NCI-H526 treated with DMSO at 0.1 percent for 48 hours (cell line): ENCODE measurements at regions not wholly inside any gene's neighbourhood (a gene's known extent, or its start where the extent isn't known, plus 50 kb on each side); places are given as distances from the start of the nearest gene placed in this dataset.

Source experiments
- DNase-seq: peaks from one replicate; lab custom pipeline; 2025; lab: John Stamatoyannopoulos, UW

GRCh38 chr4:145346081-145346480 lies 135.6 kb upstream of the SMAD1 start:
- no peak for DNase-seq

- no peak for DNase-seq
Measured at GRCh38 chr4:145345401-145345800, 136.3 kb upstream of the SMAD1 start.

- DNase-seq, result no peak
Measured at GRCh38 chr4:145341381-145341780, 140.3 kb upstream of the SMAD1 start.

- no peak for DNase-seq
Measured at GRCh38 chr4:145340071-145340675, 141.5 kb upstream of the SMAD1 start.

GRCh38 chr4:145339075-145339725 lies 142.5 kb upstream of the SMAD1 start:
- no peak for DNase-seq

GRCh38 chr4:145338568-145338967 lies 143.1 kb upstream of the SMAD1 start:
- DNase-seq, result no peak

GRCh38 chr4:145337391-145337790 lies 144.3 kb upstream of the SMAD1 start:
- no peak for DNase-seq

- DNase-seq, result peak; percentile 24
Measured at GRCh38 chr4:145333786-145334185, 147.9 kb upstream of the SMAD1 start.

- DNase-seq, result no peak
Measured at GRCh38 chr4:145326491-145326890, 146.1 kb upstream of the OTUD4 start.

- peak; percentile 30 for DNase-seq
Measured at GRCh38 chr4:145324161-145324560, 143.8 kb upstream of the OTUD4 start.

GRCh38 chr4:145320294-145320693 lies 139.9 kb upstream of the OTUD4 start:
- no peak for DNase-seq

GRCh38 chr4:145319751-145320150 lies 139.4 kb upstream of the OTUD4 start:
- DNase-seq, result peak; percentile 10

GRCh38 chr4:145316897-145317574 lies 136.6 kb upstream of the OTUD4 start:
- DNase-seq, result no peak

GRCh38 chr4:145315811-145316225 lies 135.4 kb upstream of the OTUD4 start:
- DNase-seq, result no peak

GRCh38 chr4:145308598-145308997 lies 128.2 kb upstream of the OTUD4 start:
- no peak for DNase-seq

GRCh38 chr4:145307763-145308430 lies 127.5 kb upstream of the OTUD4 start:
- DNase-seq, result no peak

GRCh38 chr4:145307120-145307519 lies 126.7 kb upstream of the OTUD4 start:
- no peak for DNase-seq

GRCh38 chr4:145302725-145303124 lies 122.3 kb upstream of the OTUD4 start:
- DNase-seq, result no peak

- DNase-seq, result no peak
Measured at GRCh38 chr4:145301386-145302080, 121.1 kb upstream of the OTUD4 start.

- DNase-seq, result no peak
Measured at GRCh38 chr4:145299380-145300076, 119.1 kb upstream of the OTUD4 start.

- no peak for DNase-seq
Measured at GRCh38 chr4:145298885-145299284, 118.5 kb upstream of the OTUD4 start.

GRCh38 chr4:145297556-145297955 lies 117.2 kb upstream of the OTUD4 start:
- DNase-seq, result no peak
